H9 (cell line): ENCODE measurements at regions not wholly inside any gene's neighbourhood (a gene's known extent, or its start where the extent isn't known, plus 50 kb on each side); places are given as distances from the start of the nearest gene placed in this dataset.
A peak's percentile ranks its signal among the peaks of the same experiment; 100 is the strongest.

ENCODE experiments used
- DNase-seq: peaks from one replicate; pipeline ENCODE4 v3.0.0-alpha.2; 2017
- H2AFZ ChIP-seq: one replicate; pipeline ENCODE4 v1.6.1; 2013; ENCODE audit warnings: mild to moderate bottlenecking, low read length, control low read depth, moderate library complexity
- H2AK5ac ChIP-seq: 2 replicates; pipeline ENCODE4 v1.6.1; 2013; ENCODE audit warnings: low read length, control low read depth, mixed read lengths; ENCODE audit not compliant: insufficient read length
- H2BK120ac ChIP-seq: one replicate; pipeline ENCODE4 v1.6.1; 2013; ENCODE audit warnings: low read depth, mild to moderate bottlenecking, low read length, control low read depth, inconsistent platforms; ENCODE audit not compliant: poor library complexity, severe bottlenecking
- H2BK12ac ChIP-seq: 2 replicates; pipeline ENCODE4 v1.6.1; 2013; ENCODE audit warnings: low read length, control low read depth, mixed read lengths, low read depth; ENCODE audit not compliant: insufficient read length
- H2BK15ac ChIP-seq: 2 replicates; pipeline ENCODE4 v1.6.1; 2013; ENCODE audit warnings: low read depth, low read length, control low read depth
- H2BK20ac ChIP-seq: one replicate; pipeline ENCODE4 v1.6.1; 2013; ENCODE audit warnings: low read depth, mild to moderate bottlenecking, low read length, control low read depth, inconsistent platforms; ENCODE audit not compliant: poor library complexity, severe bottlenecking
- H2BK5ac ChIP-seq: 2 replicates; pipeline ENCODE4 v1.6.1; 2013; ENCODE audit warnings: low read length, control low read depth, mixed read lengths; ENCODE audit not compliant: insufficient read length
- H3K14ac ChIP-seq: 2 replicates; pipeline ENCODE4 v1.6.1; 2013; ENCODE audit warnings: low read length, control low read depth; ENCODE audit not compliant: insufficient read depth
- H3K18ac ChIP-seq: 2 replicates; pipeline ENCODE4 v1.6.1; 2013; ENCODE audit warnings: low read depth, mild to moderate bottlenecking, mixed read lengths, low read length, control low read depth; ENCODE audit not compliant: insufficient read length
- H3K23ac ChIP-seq: 2 replicates; pipeline ENCODE4 v1.6.1; 2013; ENCODE audit warnings: low read length, control low read depth, mixed read lengths, low read depth; ENCODE audit not compliant: insufficient read length
- H3K23me2 ChIP-seq: 2 replicates; pipeline ENCODE4 v1.6.1; 2013; ENCODE audit warnings: low read depth, mild to moderate bottlenecking, mixed read lengths, low read length, control low read depth; ENCODE audit not compliant: insufficient read length, poor library complexity, severe bottlenecking
- H3K27ac ChIP-seq: 2 replicates; pipeline ENCODE4 v1.5.1; 2013; ENCODE audit warnings: low read length, control low read depth, mixed read lengths, low read depth; ENCODE audit not compliant: insufficient read length
- H3K27me3 ChIP-seq: 2 replicates; pipeline ENCODE4 v1.6.1; 2013; ENCODE audit warnings: low read length, control low read depth, inconsistent platforms; ENCODE audit not compliant: insufficient read depth
- H3K4ac ChIP-seq: 2 replicates; pipeline ENCODE4 v1.6.1; 2013; ENCODE audit warnings: low read depth, mild to moderate bottlenecking, control low read depth, inconsistent platforms, low read length, moderate library complexity
- H3K4me1 ChIP-seq: 2 replicates; pipeline ENCODE4 v1.6.1; 2013; ENCODE audit warnings: low read length, control low read depth, inconsistent platforms; ENCODE audit not compliant: insufficient read depth
- H3K4me2 ChIP-seq: 2 replicates; pipeline ENCODE4 v1.6.1; 2013; ENCODE audit warnings: low read length, control low read depth, mixed read lengths; ENCODE audit not compliant: insufficient read length, insufficient read depth
- H3K56ac ChIP-seq: 2 replicates; pipeline ENCODE4 v1.6.1; 2013; ENCODE audit warnings: low read depth, mild to moderate bottlenecking, mixed read lengths, low read length, control low read depth; ENCODE audit not compliant: insufficient read length
- H3K79me1 ChIP-seq: 2 replicates; pipeline ENCODE4 v1.6.1; 2013; ENCODE audit warnings: low read depth, mild to moderate bottlenecking, moderate library complexity, low read length, control low read depth, inconsistent platforms; ENCODE audit not compliant: insufficient read depth, poor library complexity, severe bottlenecking
- H3K79me2 ChIP-seq: 2 replicates; pipeline ENCODE4 v1.6.1; 2013; ENCODE audit warnings: low read length, control low read depth, inconsistent platforms; ENCODE audit not compliant: insufficient read depth
- H3K9ac ChIP-seq: 2 replicates; pipeline ENCODE4 v1.6.1; 2013; ENCODE audit warnings: low read length, control low read depth, mixed read lengths; ENCODE audit not compliant: insufficient read length; ENCODE audit errors: extremely low read depth
- H3K9me3 ChIP-seq: one replicate; pipeline ENCODE4 v1.6.1; 2013; ENCODE audit warnings: low read depth, low read length, inconsistent platforms; ENCODE audit not compliant: control insufficient read depth
- H3T11ph ChIP-seq: one replicate; pipeline ENCODE4 v1.6.1; 2013; ENCODE audit warnings: mild to moderate bottlenecking, low read length, control low read depth, inconsistent platforms
- H4K20me1 ChIP-seq: one replicate; pipeline ENCODE4 v1.6.1; 2013; ENCODE audit not compliant: control insufficient read depth, insufficient read length, insufficient read depth
- H4K5ac ChIP-seq: 2 replicates; pipeline ENCODE4 v1.6.1; 2013; ENCODE audit warnings: low read depth, mild to moderate bottlenecking, mixed read lengths, low read length, control low read depth; ENCODE audit not compliant: insufficient read length
- H4K8ac ChIP-seq: replicated peaks from 2 replicates; pipeline ENCODE4 v1.6.1; 2013; ENCODE audit warnings: low read length, control low read depth, mixed read lengths, low read depth; ENCODE audit not compliant: insufficient read length
- H4K91ac ChIP-seq: 2 replicates; pipeline ENCODE4 v1.6.1; 2013; ENCODE audit warnings: low read depth, mild to moderate bottlenecking, moderate library complexity, mixed read lengths, low read length, control low read depth; ENCODE audit not compliant: insufficient read length
- H3K27ac Mint-ChIP-seq, 3 experiments: 2 replicates in 2 of 3; 3 replicates in 1 of 3; pipeline ENCODE4 v1.8.0; 2020 to 2021; ENCODE audit warnings: mixed read lengths in 3 of 3, mild to moderate bottlenecking in 1 of 3, moderate library complexity in 1 of 3
- H3K27me3 Mint-ChIP-seq: 2 replicates; pipeline ENCODE4 v1.8.0; 2021; ENCODE audit warnings: low read depth, mild to moderate bottlenecking, moderate library complexity, mixed read lengths
- H3K36me3 Mint-ChIP-seq, 3 experiments: 2 replicates in 2 of 3; 3 replicates in 1 of 3; pipeline ENCODE4 v1.8.0; 2020 to 2021; ENCODE audit warnings: low read depth in 3 of 3, mixed read lengths in 3 of 3; ENCODE audit not compliant: insufficient read depth in 1 of 3
- H3K4me1 Mint-ChIP-seq, 2 experiments: 2 replicates each; pipeline ENCODE4 v1.8.0; 2020; ENCODE audit warnings: mixed read lengths in 2 of 2
- H3K4me3 Mint-ChIP-seq, 2 experiments: 2 replicates in 1 of 2; 3 replicates in 1 of 2; pipeline ENCODE4 v1.8.0; 2020 to 2021; ENCODE audit warnings: mild to moderate bottlenecking in 2 of 2, mixed read lengths in 2 of 2, moderate library complexity in 1 of 2
- H3K9me3 Mint-ChIP-seq, 2 experiments: 2 replicates in 1 of 2; 3 replicates in 1 of 2; pipeline ENCODE4 v1.8.0; 2020; ENCODE audit warnings: mild to moderate bottlenecking in 2 of 2, mixed read lengths in 2 of 2, moderate library complexity in 1 of 2
- WGBS: extraction: QIAGEN DNeasy Blood & Tissue Kit; methylation state at CpG from one replicate; pipeline ENCODE4 v1.1.7; 2013; ENCODE audit warnings: missing lambda C conversion rate, low lambda C conversion rate, mixed read lengths; ENCODE audit not compliant: insufficient read length; ENCODE audit errors: extremely low coverage; 5-methylcytosine and 5-hydroxymethylcytosine counted together
- TF ChIP-seq, protein P1 (sequence below): fragments of 200-600 bp; sonication (generic); conservative IDR thresholded peaks from 3 replicates; pipeline ENCODE4 v1.8.0; 2021; ENCODE audit warnings: antibody characterized with exemption, mild to moderate bottlenecking

DNA sequence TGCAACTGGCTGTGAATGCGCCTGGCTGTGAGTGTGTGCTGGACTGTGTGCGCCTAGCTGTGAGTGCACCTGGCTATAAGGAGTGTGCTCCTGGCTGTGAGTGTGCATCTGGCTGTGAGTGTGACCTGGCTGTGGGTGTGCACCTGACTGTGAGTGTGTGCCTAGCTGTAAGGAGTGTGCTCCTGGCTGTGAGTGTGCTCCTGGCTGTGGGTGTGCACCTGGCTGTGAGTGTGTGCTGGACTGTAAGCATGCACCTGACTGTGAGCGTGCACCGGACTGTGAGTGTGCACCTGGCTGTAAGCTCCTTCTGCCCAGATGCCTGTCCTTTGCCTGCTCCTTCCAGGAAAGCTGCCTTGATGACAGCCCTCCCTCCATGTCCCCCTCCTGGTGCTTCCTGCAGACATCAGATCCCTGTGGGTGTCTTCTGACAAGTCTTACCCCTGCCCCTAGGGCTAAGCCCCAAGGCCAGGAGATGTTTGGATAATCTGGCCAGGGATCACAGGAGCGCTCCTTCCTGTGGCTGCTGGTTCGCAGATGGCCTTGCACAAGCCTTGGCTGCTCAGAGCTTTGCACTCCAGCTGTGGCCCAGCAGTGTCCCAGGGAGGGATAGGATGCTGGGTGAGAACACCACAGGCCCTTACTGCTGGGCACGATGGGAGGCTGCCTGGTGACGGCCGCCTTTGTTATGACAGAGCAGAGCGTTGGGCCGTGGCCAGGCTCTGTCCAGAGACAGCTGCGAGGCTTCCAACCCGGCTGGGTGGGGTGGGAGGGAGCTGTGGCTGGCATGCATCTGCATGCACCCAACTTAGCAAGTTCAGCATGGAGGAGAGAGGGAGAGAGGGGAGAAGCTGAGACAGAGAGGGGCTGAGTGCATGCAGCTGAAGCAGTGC is 89.9 kb downstream of the GLI2 start:
- Histone ChIP-seq H2AK5ac (no peak overlapping the region), H2AFZ (no peak overlapping the region), H3K4me2 (no peak overlapping the region), H2BK120ac (no peak overlapping the region), H3K56ac (no peak overlapping the region), H3K9ac (no peak overlapping the region), H4K8ac (no peak overlapping the region), H2BK20ac (no peak overlapping the region), H3K79me2 (no peaks in the 10 kb centered on the region; the same call in 1 of the 2 replicates), H2BK15ac (no peak overlapping the region), H3K23ac (no peak overlapping the region), H3K14ac (peak overlapping the region; percentile 42), H3K27ac (no peak overlapping the region), H3K23me2 (no peaks in the 10 kb centered on the region), H2BK5ac (no peak overlapping the region), H3K4ac (no peak overlapping the region), H4K91ac (no peak overlapping the region), H3K4me1 (peaks cover 13% of the 10 kb centered on the region; the same call in 1 of the 2 replicates), H2BK12ac (no peak overlapping the region), H3K79me1 (no peaks in the 10 kb centered on the region), H3K27me3 (no peaks in the 10 kb centered on the region), H4K5ac (no peak overlapping the region), H3K18ac (no peak overlapping the region), H4K20me1 (no peaks in the 10 kb centered on the region), H3K9me3 (no peaks in the 10 kb centered on the region), H3T11ph (no peak overlapping the region)
- no peak for DNase-seq
- Mint-ChIP-seq H3K27me3 (no peaks in the 10 kb centered on the region; the same call in 1 of the 2 replicates), H3K4me1 (peaks cover 53 to 59% of the 10 kb centered on the region in 2 experiments), H3K4me3 (peak overlapping the region in 1 of 2 experiments; percentile 58; a peak in 2 of 5 replicates), H3K27ac (peak overlapping the region; percentile 66 to 94 (median 80); a peak in 6 of 7 replicates), H3K36me3 (peaks cover 2 to 19% (median 10%) of the 10 kb centered on the region in 3 experiments; a peak in 5 of 7 replicates), H3K9me3 (no peaks in the 10 kb centered on the region)
- TF ChIP-seq, protein P1, sequence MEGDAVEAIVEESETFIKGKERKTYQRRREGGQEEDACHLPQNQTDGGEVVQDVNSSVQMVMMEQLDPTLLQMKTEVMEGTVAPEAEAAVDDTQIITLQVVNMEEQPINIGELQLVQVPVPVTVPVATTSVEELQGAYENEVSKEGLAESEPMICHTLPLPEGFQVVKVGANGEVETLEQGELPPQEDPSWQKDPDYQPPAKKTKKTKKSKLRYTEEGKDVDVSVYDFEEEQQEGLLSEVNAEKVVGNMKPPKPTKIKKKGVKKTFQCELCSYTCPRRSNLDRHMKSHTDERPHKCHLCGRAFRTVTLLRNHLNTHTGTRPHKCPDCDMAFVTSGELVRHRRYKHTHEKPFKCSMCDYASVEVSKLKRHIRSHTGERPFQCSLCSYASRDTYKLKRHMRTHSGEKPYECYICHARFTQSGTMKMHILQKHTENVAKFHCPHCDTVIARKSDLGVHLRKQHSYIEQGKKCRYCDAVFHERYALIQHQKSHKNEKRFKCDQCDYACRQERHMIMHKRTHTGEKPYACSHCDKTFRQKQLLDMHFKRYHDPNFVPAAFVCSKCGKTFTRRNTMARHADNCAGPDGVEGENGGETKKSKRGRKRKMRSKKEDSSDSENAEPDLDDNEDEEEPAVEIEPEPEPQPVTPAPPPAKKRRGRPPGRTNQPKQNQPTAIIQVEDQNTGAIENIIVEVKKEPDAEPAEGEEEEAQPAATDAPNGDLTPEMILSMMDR: no peak
- no CpG with 5 or more reads among the region's 13 CpGs for WGBS
